Retina (tissue), 1 donor: ENCODE measurements at regions not wholly inside any gene's neighbourhood (a gene's known extent, or its start where the extent isn't known, plus 50 kb on each side); places are given as distances from the start of the nearest gene placed in this dataset.

Experiments used
- DNase-seq: peaks from one replicate; pipeline ENCODE4 v3.0.0-alpha.2; 2016

DNA sequence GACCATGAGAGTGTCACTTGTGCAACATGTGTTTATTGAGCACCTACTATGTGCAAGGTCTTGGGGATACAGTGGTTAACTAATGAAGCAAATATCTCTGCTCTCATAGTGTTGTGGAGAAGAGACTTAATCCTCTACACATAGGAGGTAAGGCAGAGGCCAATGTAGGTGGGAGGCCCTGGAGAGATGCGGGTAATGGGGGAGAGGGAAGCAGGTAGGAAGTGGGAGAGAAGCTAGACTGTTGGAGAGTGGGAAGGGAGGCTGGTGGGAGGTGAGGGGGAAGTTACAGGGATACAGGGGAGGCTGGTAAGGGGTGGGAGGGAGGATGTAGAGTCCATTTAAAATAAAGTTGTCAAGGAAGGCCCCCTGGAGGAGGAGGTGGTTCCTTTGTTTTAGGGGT is 240.0 kb downstream of the MIAT start:
- no peak for DNase-seq

DNA sequence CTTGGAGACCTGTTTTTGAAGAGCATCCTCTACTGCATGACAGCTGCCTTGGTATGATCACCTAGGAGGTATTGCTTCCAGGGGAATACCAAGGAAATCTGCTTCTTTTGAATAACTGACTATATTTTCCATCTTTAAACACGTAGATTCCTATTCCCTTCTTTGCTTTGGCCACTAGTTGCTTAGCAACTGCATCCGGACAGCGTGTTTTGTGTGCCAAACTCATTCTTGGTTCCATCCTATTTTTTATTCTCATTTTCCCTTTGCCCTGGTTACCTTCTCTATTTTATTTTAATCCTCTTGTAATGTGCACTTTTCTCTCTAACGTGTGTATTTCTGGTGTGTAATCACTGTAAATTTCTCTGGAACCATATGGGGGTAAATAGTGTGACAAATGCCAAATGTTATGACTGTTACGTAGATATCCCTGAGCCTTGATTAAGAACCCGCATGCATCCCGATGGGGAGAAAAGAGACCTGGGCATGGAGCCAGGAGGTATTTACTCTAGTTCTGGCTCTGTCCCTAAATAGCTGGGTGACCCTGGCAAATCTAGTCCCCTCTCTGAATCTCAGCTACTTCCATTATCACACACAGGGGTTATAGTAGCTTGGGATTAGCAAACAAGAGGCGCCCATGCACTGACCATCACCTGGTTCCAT is 241.7 kb downstream of the MIAT start:
- no peak for DNase-seq

DNA sequence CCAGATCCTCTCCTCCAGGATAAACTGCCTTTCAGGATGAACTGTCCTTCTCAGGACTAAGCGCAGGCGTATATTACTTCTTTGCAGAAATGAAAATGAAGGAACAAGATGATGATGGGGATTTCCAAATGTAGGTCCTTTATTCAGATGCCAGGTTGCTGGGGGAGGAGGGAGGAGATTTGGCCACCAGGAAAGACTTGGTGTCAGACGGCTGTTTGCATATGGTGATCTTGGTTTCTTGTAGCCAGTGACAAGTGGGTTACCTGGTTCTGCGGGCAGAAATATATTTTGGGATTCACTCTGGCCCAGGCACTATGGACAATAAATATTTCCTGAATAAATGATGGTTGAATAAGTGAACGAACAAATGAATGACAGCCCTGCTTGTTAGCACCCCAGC is 243.4 kb downstream of the MIAT start:
- DNase-seq, result no peak

DNA sequence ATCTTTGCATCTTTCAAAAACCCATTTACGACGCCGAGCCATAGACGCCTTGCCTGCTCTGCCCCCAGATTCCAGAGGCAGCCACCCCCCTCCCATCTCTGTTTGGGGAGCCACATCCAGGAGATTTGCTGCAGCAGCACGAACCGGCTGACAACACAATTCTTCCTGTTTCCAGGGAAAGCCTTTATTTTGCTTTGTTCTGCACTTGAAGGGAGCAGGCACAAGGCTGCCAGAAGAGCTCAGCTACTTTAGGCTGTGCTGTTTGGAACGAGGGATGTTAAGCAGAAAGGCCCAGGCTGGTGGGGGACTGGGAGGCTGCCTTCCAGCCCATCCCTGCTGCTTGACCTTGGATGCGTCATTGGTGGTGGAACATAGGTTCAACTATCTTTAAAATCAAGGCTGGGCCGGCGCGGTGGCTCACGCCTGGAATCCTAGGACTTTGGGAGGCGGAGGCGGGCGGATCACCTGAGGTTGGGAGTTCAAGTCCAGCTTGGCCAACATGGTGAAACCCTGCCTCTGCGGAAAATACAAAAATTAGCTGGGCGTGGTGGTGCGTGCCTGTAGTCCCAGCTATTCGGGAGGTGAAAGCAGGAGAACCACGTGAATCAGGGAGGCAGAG is 243.9 kb downstream of the MIAT start:
- no peak for DNase-seq

DNA sequence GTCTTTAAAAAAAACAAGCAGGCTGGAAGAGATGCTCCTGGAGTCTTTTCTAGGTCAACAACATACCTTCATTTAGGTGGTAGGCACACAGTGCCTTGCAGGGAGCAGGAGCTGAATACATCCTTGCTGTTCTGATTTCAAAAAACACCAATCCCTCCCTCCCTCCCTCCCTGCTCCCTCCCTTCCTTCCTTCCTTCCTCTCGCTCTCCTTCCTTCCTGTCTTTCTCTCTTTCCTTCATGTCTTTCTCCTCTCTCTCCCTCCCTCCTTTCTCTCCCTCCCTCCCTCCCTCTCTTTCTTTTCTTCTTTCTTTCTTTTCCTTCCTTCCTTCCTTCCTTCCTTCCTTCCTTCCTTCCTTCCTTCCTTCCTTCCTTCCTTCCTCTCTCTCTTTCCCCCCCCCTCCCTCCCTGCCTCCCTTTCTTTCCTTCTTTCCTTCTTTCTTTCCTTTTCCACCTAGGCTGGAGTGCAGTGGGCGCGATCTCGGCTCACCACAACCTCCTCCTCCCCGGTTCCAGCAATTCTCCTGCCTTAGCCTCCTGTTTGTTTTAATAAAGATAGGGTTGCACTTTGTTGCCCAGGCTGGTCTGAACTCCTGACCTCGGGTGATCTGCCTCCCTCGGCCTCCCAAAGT is 245.1 kb downstream of the MIAT start:
- no peak for DNase-seq

DNA sequence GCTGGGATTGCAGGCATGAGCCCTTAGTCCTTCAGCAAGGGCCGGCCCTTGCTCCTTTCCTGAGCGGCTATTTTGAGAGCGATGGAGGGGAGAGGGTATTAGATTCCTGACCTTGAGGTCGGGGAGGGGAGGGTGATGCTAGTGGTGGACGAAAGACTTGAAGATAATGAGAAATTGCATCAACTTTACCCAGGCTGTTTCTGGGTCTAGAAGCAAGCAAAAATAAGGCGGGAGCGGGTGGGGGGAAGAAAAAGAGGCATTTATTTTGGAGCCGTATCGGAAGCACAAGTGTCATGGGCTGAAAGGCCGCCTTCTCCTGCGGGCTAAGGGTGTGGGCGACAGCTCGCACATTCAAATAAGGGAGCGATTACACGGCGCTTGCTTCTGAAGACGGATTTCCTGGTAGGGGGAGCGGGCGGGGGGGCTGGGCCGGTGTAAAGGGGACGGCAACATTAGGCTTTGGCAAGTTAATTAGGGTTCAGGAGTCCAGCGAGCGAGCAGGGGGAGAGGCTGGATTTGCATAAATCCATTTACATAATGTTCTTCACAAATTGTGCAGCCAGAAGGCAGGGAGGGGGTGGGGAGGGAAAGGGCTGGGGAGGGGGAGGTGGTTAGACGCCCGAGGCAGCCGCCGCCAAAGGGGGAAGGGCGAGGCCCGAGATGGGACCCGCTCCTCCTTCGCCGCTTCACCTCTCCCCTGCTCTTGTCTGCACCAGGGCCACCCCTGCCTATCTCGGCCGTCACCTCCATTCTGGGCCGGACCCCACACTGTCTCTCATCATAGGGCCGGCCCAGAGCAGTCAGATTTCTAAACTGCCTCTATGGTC is 245.9 kb downstream of the MIAT start:
- DNase-seq, result peak; percentile 54

DNA sequence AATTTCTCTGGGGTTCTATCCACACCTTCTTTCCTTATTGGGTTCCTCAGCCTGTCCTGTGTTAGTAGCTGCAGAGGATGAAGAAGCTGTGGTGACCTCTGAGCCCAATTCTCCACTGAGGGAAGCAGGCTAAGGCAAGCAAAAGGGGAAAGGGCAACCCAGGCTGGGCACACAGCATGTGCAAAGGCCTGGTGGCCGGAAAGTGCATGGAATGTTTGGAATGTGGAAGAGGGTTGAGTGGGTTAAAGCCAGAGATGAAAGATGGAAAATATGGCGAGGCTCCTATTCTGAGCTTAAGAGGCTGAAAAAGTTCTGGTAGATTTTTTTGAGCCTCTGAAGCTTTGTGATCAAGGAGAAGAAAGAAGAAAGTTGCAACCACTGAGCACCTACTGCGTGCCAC is 247.1 kb downstream of the MIAT start:
- DNase-seq, result no peak

DNA sequence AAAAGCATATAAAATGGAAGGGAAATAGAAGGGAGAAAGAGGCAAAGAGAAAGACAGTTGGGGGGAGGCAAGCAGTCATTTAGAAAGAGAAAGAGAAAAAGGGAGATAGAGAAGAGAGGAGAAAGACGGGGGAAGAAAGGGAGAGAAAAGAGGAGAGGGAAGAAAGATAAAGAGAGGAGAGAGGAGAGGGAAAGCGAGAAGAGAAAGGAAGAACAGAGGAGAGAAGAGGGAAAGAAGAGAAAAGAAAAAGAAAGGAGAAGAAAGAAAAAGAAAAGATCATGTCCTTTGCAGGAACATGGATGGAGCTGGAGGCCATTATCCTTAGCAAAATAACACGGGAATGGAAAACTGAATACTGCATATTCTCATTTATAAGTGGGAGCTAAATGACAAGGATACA is 247.7 kb downstream of the MIAT start:
- no peak for DNase-seq

DNA sequence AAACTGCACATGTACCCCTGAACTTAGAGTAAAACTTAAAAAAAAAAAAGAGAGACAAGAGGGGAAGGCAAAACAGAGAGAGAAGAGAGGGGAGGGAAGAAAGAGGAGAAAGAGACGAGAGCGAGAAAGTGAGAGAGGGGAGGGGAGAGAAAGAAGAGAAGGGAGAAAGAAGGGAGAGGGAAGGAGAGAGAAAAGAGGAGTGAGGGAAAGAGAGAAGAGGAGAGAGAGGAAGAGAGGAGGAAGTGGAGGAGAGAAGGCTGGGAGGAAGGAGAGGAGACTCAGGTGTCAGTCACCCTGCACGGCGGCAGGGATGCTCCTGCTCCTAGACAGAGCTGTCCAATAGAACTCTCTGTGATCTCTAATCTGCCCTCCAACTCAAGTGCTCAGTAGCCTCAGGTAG is 248.3 kb downstream of the MIAT start:
- no peak for DNase-seq

DNA sequence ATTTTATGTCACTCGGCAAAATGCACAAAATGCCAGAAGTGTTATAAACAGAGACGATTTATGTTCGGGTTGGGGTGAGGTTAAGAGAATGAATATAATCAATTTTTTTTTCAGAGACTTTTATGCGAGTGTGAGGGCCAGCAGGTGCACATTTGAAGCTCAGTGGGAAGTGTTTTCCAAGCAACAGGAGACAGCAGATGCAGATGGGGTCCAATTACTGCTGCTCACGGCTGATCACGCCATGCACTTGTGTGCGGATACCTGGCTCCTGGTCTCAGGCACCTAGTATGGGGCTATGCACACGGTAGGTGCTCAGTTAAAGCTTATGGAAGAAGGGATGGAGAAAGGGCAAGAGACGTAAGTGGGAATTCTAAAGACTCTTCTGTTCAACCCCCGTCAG is 249.1 kb downstream of the MIAT start:
- no peak for DNase-seq

DNA sequence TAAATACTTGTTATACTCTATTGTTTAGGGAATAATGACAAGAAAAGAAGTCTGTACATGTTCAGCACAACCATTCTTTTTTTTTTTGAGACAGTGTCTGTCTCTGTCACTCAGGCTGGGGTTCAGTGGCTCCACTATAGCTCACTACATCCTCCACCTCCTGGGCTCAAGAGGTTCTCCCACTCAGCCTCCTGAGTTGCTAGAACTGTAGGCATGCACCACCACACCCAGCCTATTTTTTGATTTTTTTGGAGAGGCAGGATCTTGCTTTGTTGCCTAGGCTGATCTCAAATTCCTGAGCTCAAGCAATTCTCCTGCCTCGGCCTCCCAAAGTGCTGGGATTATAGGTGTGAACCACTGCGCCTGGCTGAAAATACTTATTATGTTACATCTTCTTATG is 250.0 kb downstream of the MIAT start:
- no peak for DNase-seq

DNA sequence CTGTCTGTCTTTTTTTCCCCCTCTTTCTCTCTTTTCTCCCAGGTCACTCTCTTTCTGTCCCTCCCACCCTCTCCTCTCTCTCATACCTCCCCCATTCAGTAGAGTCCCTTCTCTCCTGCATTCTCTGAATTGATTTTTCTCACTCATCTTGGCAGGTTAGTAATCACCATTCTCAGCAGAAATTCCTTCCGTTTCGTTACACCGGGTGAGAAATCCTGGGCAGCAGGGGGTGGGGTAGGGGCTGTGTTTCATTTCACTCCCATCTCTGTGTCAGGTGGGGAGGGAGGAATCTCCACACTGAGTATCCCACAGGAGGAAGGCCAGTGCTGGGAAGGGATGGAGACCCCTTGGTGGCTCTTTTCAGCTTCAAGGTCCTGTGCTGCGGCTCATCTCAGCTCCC is 253.5 kb downstream of the MIAT start:
- DNase-seq, result no peak

DNA sequence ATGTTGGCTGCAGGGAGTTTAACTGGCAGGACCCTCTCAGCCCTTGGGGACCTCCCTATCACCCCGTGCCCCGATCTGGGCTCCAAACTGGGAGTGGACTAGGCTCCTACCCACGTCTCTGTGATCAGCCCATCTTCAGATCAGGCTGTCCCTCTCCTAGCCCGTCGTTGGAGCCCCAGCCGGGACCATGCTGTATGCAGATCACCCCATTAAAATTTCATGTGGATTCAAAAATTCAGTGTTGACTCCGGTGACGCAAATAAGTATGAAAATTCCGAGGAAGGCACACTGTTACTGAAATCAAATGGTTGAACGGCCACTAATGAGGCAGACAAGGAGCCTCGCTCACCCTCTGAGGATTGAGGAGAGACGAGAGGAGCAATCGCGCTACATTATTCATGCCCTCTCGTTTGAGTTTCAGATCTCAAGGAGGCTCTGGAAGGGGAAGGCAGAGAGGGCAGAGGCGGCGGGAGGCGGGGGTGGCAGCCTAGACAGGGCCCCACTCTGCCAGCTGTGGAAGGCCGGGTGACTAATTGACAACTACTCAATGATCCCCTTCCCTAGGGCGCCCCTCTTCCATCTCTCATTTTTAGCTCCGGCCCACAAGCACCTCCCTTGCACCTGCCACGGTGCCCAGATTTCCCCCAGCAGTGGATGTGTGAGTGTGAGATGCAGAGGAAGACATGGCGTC is 255.4 kb downstream of the MIAT start:
- peak; percentile 69 for DNase-seq

DNA sequence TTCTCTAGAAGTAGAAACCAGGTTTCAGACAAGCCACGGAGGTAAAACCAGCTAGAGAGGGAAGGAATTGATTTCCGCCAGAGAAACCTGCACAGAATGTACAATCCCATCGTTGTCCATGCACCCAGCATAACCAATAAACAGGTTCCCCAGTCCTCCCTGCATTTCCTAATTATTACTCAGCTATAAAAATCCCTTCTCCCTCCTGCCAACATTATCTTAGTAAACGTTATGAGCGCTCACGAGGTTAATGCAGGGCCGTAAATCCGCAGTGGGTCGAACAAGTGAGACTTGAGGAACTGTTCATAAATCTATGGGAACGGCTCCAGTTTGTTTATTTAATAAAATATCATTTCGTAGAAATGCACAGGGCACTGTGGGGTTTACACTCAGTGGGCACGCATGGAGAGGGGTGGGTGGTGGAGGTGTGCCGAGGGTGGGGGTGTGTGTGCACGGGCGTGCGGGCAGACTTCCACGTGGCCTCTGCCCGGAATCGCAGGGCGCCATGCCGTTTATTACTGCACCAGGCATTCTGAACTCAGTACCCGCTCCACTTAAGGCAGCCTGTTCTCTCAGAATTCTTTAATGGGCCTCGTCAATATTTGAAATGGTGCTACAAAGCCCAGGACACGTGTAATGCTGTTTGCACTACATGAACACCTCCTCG is 257.3 kb downstream of the MIAT start:
- DNase-seq, result no peak

DNA sequence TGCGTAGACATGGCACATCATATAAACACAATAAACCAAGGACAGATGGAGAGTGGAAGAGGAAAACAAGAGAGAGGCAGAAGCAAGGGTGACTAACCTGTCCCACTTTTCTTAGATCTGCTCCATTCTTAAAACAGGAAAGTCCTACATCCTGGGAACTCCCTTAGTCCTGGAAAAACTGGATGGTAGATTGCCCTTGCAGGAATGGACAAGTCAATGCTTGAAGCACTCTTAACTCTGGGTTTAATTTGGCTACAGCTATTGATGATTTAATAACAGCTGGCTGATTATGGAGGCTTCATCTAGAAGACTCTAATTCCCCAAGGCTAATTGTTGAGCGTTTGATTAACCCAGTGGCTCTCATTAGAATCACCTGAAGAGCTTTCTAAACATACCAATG is 258.8 kb downstream of the MIAT start:
- no peak for DNase-seq

DNA sequence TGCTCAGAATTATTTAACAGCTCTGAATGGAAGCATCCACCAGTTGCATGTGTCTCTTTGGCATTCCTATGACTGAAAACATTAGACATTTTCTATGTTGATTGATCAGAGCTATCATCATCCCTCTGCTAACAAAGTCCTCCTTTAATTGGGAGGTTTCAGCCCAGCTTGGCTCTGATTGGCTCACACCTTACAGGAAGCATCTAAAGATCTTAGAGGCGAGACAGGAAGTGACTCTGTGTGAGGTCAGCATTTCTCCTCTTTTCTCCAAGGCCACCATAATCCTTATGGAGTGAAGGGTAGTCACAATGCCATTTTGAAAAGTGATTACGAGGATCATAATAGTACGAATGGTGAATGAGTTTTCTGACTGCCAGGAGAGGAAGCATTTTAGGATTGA is 260.8 kb downstream of the MIAT start:
- no peak for DNase-seq

DNA sequence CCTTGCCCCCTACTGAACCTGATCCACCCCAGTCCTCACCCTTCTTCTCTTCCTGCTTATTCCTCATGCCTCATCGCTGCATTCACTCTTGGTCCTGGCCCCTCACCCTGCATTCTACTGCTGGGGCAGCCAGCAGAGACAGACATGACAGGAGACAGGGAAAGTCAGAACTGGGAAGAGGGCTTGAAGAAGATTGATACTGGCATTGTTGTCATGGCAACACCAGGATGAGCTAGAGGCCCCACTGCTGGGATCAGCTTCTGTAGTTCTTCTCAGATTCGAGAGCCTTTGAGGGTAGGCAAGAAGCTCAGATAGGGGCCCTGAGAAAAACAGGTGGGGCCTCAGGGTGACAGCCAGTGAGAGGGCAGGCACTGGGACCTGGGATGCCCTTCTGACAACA is 264.3 kb downstream of the MIAT start:
- DNase-seq, result peak; percentile 89

DNA sequence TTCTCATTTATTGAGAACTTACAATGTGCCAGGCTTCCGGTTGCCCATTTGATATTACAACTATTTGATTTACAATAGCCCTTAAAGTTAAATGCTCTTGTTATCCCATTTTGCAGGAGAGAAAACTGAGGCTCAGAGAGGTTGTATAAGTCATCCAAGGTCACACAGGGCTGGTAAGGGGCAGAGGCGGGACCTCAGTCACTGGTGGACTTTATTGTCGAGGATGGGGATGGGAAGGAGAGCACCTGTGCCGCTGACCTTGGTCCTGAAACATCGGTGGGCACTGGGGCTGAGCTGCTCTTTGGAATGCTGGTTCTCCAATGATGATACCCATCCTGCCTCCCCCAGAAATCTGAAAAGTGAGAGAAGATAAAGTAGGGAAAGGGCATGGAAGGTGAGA is 265.4 kb downstream of the MIAT start:
- no peak for DNase-seq

DNA sequence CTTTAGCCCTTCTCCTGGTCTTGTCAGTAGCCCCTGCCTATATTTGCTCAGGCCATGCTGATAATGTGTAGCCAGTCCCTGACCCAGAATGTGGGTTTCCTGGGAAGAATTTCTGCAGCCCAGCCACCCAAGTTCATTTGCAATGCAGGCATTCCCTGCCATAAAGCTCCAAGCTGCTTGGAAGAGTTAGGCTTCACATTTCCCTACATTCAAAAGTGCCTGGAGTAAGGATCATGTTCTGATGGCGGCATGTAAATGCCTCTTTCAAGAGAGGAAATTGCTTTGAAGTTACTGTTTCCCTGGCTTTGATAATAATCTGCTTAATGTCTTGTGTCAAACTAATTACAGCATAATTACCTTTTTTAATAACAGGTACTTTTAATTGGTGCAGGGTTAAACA is 266.1 kb downstream of the MIAT start:
- DNase-seq, result no peak

DNA sequence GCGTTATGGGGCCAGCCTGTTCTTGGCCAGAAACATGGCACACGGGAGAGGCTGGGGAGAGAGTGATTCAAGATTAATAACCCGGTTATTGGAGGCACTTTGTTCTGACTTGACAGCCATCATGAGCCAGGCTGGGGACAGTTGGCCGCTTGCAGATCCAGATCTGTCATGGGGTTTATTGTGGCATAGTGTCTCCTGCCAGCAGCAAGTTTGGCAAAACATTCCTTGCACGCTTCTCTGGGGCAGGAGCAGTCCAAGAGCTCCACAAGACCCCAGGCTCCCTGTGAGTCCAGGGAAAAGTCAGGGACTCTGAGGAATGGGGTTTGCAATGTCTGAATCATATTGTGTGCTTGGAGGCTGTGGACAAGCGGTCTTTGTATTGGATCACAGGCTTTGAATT is 270.4 kb downstream of the MIAT start:
- no peak for DNase-seq

DNA sequence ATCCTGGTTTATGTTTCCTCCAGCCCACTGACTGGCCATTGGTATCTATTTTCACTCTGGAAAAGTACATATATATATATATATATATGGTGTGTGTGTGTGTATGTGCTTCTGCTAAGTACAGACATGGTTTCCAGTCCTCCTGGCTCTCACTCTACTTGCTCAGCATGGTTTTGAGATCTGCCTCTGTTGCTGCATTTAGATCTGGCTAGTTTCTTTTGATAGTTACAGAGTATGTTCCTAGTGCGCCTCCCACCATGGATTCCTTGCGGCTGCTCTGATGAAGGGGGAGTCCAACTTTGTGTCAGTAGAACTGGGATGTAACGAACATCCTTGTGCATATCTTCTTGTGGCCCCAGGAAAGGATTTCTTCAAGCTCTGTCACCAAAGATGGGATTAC is 274.1 kb downstream of the MIAT start:
- no peak for DNase-seq

DNA sequence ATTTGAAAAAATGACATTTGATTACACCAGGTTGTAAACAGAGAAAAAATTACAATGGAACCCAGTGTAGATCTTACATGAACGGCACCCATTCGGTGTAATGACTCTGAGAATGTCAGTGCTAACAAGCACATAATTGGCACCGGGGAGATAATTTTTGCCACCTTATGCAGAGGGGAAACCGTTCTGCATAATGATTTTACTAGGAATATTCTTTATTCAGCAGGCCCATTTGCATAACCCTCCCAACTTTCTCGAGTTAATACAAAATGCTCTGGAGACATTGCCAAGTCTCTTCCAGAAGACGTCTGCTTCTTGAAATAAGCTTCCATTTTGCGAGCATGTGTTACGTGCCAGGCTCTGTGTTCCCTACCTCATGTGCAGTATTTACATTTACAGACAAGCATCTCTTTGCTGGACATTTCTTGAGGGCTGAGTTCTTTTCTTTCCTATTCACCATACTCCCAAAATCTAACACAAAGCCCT is 275.8 kb downstream of the MIAT start:
- DNase-seq, result no peak

DNA sequence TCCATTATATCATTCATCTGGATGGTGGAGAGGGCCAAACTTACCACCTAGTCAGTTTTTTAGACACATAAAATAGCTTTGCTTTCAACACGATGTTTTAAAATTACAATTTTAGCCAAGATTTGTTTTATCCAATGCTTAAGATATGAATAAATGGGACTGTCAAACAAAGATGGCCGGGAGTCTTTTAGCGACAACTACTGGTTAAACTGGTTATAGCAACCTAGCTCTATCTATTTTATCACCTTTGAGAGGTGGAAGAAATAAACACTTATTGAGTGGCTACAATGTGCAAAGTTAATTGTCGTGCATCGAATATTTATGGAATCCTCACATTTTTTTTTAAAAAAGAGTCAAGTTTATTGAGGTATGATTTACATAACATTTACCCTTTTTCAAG is 279.8 kb downstream of the MIAT start:
- DNase-seq, result no peak
